ENCODE measurements at regions not wholly inside any gene's neighbourhood (a gene's known extent, or its start where the extent isn't known, plus 50 kb on each side); places are given as distances from the start of the nearest gene placed in this dataset.
"Not testable (repeated sequence)": the region's sequence is repeated elsewhere in the genome, so short reads cannot be mapped to it uniquely, and the experiment has no call there.

- H3K4me3 ChIP-seq (ENCODE audit: control insufficient read depth, low read depth, low read length), result no peak overlapping the region
- no peak for TF ChIP-seq CTCF (conservative IDR thresholded peaks at IDR 0.05; ENCODE audit: control insufficient read depth, insufficient read depth, low read depth, low read length)
- DNase-seq (ENCODE audit: low read depth), result no peak
Observed at GRCh38 chr4:3376266-3376665, 65.5 kb upstream of the HGFAC start.

GRCh38 chr4:3377557-3377956 lies 64.2 kb upstream of the HGFAC start:
- no peak overlapping the region for H3K4me3 ChIP-seq (ENCODE audit: control insufficient read depth, low read depth, low read length)
- TF ChIP-seq CTCF (conservative IDR thresholded peaks at IDR 0.05; ENCODE audit: control insufficient read depth, insufficient read depth, low read depth, low read length), result no peak
- no peak for DNase-seq (ENCODE audit: low read depth)

- DNase-seq (ENCODE audit: low read depth); H3K4me3 ChIP-seq (ENCODE audit: control insufficient read depth, low read depth, low read length): not testable (repeated sequence)
Observed at GRCh38 chr4:3380336-3380735, 61.4 kb upstream of the HGFAC start.

DNA sequence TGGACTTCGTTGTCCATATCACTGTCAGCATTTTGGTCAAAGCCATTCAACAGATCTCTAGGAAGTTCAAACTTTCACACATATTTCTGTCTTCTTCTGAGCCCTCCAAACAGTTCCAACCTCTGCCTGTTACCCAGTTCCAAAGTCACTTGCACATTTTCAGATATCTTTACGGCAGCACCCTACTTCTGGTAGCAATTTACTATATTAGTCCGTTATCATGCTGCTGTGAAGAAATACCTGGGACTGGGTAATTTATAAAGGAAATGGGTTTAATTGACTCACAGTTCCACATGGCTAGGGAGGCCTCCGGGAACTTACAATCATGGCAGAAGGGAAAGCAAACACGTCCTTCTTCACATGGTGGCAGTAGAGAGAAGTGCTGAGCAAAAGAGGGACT lies 60.6 kb upstream of the HGFAC start:
- DNase-seq (ENCODE audit: low read depth); H3K4me3 ChIP-seq (ENCODE audit: control insufficient read depth, low read depth, low read length): not testable (repeated sequence)

DNA sequence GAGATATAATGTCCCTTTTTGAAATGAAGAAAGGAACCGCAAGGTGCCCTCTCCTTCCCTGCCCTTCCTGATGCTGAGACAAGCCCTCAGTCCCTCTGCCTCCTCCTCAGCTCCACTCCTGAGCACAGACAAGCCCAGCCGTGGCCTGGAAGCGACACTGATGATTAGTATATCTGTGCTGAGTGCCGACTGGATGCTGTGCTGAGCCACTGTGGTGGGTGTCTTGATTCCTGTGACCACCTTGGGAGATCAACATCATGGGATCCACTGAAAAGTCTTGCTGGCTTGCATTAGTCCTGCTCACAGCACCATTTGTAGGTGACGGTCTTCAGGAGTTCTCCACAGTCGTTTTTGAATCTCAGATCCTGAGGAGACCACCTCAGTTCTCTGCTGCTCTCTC lies 59.5 kb upstream of the HGFAC start:
- DNase-seq (ENCODE audit: low read depth), result no peak
- TF ChIP-seq CTCF (conservative IDR thresholded peaks at IDR 0.05; ENCODE audit: control insufficient read depth, insufficient read depth, low read depth, low read length), result no peak
- H3K4me3 ChIP-seq (ENCODE audit: control insufficient read depth, low read depth, low read length), result no peak overlapping the region

DNA sequence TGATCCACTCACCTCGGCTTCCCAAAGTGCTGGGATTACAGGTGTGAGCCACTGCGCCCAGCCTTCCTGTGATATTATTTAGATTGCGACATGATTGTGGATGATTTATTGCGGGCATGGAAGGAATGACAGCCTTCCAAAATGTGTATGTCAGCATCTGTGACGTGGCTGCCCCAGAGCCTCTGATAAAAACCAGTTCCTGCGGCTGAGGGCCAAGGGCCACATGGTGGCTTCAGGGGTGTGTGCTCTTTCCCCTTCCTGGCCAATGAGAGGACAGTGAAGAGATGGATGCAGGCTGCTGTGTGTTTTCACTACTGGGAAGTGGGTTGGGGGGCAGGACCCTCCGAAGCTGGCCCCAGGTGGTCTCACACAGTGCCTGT lies 57.4 kb upstream of the HGFAC start:
- DNase-seq (ENCODE audit: low read depth), result no peak
- H3K4me3 ChIP-seq (ENCODE audit: control insufficient read depth, low read depth, low read length), result no peak overlapping the region
- no peak for TF ChIP-seq CTCF (conservative IDR thresholded peaks at IDR 0.05; ENCODE audit: control insufficient read depth, insufficient read depth, low read depth, low read length)

DNA sequence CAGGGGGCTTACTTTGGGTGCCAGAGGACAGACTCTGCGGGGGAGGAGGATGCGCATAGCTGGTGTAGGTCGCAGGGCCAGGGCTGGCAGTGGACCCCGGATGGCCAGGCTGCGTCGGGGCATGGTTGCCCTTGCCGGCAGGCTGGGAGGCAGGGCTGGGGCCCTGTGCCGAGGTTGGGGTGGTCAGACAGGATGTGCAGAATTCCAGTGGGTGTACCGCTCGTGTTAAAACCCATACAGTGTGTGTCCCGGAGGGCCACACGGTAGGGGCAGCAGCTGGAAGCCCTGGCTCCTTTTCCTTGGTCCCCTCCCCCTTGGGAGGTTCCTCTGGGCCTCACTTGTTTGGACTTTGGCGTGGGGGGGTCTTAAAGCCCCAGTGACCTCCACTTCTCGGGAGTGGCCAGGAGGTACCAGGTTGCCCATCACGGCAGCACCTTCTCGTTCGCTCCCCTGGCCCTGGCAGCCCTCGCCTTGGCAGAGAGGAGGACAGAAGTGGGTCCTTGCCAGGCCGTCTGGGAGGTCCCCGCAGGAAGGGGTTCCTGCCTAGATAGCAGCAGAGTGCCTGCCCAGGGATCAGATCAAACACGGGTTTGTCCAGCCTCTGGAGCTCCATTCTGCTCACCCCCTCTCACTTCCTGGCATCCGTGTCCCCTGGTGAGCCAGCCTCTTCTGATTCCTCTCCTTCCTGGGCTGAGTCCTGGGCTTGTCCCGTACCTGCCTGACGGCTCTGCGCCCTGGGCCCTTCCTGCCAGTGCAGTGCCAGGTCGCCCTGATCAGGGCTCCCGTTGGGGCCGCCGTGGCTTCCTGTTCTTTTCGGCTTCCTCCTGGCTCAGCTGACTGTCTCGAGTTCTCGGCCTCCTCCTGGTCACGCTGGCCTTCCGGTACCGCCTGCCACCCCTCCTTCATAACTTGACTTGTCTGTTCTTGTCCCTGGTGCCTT lies 56.7 kb upstream of the HGFAC start:
- TF ChIP-seq CTCF (conservative IDR thresholded peaks at IDR 0.05; ENCODE audit: control insufficient read depth, insufficient read depth, low read depth, low read length), result no peak
- no peak overlapping the region for H3K4me3 ChIP-seq (ENCODE audit: control insufficient read depth, low read depth, low read length)
- DNase-seq (ENCODE audit: low read depth), result no peak
